ENCODE measurements at regions not wholly inside any gene's neighbourhood (a gene's known extent, or its start where the extent isn't known, plus 50 kb on each side); places are given as distances from the start of the nearest gene placed in this dataset.

GRCh38 chr12:13365748-13366366 lies 169.3 kb downstream of the EMP1 start (continued):
- TF ChIP-seq HCFC1 (IDR thresholded peaks at IDR 0.05; ENCODE audit: low read length), result no peak
- no peak for TF ChIP-seq HDAC6 (IDR thresholded peaks at IDR 0.05; ENCODE audit: unreplicated experiment)
- no peak for TF ChIP-seq KDM1A (IDR thresholded peaks at IDR 0.05; ENCODE audit: borderline replicate concordance)
- TF ChIP-seq IKZF2 (IDR thresholded peaks at IDR 0.05), result no peak
- TF ChIP-seq CBX3 (IDR thresholded peaks at IDR 0.05; ENCODE audit: borderline replicate concordance, low read depth), result no peak
- TF ChIP-seq KAT2A (conservative IDR thresholded peaks at IDR 0.05; ENCODE audit: control insufficient read depth, low read depth, low read length), result no peak

DNA sequence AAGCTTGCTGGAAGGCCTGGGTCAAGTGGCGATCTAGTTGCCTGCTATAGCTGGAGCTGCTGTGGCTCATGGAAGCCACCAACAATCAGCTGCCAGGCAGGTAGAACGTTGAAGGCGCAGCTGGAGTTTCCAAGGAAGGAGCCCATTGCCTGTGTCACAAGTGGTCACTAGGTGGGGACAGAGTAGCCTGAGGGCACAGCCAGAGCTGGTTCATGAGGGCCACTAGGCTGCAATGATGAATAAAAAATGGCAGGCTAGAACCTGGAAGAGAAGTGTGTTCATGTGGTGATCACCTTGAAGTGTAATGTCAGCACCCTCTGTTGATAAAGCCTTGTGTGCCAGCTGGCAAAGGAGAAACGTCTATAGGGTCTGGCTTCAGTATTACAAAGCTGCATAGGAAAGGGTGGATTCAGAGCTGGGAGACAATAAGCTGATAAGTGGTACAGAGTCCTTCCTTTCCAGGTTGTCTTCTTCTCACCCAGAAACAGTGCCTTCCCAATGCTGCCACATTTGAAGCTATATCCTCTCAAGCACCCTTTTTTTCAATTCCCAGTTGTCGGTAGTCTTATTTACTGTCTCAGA lies 165.8 kb downstream of the EMP1 start:
- peaks cover 0 to 3% of the 10 kb centered on the region in 2 experiments; a peak in 1 of 4 replicates for H3K27me3 ChIP-seq (replicated peaks in 1 of 2; ENCODE audit: control insufficient read depth in 2 of 2, insufficient read depth in 2 of 2, low read length in 1 of 2)
- ChIA-PET CTCF (interaction anchor here (0.6 to 3.0 kb wide), 58 partner anchors 9 to 812 kb away, joined by 3 to 69 read pairs (median 4); no protein-coding TSS in a partner anchor), SMC1A (ENCODE audit: uncharacterized antibody, unreplicated experiment) (interaction anchor here (0.6 to 2.0 kb wide), 30 partner anchors 9 to 805 kb away, joined by 3 to 29 read pairs (median 3); no protein-coding TSS in a partner anchor), RAD21 (ENCODE audit: unreplicated experiment) (interaction anchor here (0.6 to 2.0 kb wide), 30 partner anchors 9 to 822 kb away, joined by 3 to 38 read pairs (median 4); no protein-coding TSS in a partner anchor), POLR2A (no interaction called here)
- no peaks in the 10 kb centered on the region for H3K4me1 ChIP-seq (ENCODE audit: control insufficient read depth, insufficient read depth, low read length)
- H3K4me3 ChIP-seq, result no peak overlapping the region
- H3K36me3 ChIP-seq (ENCODE audit: control insufficient read depth in 2 of 2, insufficient read depth in 2 of 2, low read length in 1 of 2), result no peaks in the 10 kb centered on the region
- no peaks in the 10 kb centered on the region for H3K79me2 ChIP-seq (ENCODE audit: control insufficient read depth, insufficient read depth, low read length)
- H4K20me1 ChIP-seq (ENCODE audit: control insufficient read depth, insufficient read depth), result no peaks in the 10 kb centered on the region
- no peak overlapping the region for H3K9ac ChIP-seq (ENCODE audit: control insufficient read depth, insufficient read depth, low read length)
- no peak overlapping the region for H3K4me2 ChIP-seq (ENCODE audit: control insufficient read depth, insufficient read depth)
- intact Hi-C loops (cut with micrococcal nuclease; ENCODE audit: unreplicated experiment) (loop anchor here (1.0 to 2.0 kb wide), 5 partner anchors 174 to 804 kb away; no protein-coding TSS in a partner anchor), in situ Hi-C loops (cut with MboI) (loop anchor here (5.0 kb wide), 1 partner anchor 300 kb away; no protein-coding TSS in a partner anchor)
- 19% methylated on average over 5 of the region's 5 CpGs for WGBS (ENCODE audit: insufficient coverage, insufficient replicate concordance, low lambda C conversion rate, missing lambda C conversion rate)
- no peak for DNase-seq (ENCODE audit: low read depth, low spot score)
- H3K9me3 ChIP-seq (replicated peaks; ENCODE audit: control insufficient read depth, insufficient read depth, low read length), result no peaks in the 10 kb centered on the region
- no peak overlapping the region for H2AFZ ChIP-seq (ENCODE audit: control insufficient read depth, low read depth, low read length)
- no TSS peak for BruUV-seq (replicated peaks)
- no peak overlapping the region for H3K27ac ChIP-seq (ENCODE audit: control insufficient read depth, insufficient read depth)
- ATAC-seq, result peak; percentile 100
- FAIRE-seq, result peak; percentile 94
- TF ChIP-seq NR2C2 (IDR thresholded peaks at IDR 0.05; ENCODE audit: borderline replicate concordance, control insufficient read depth, insufficient read length, low read depth) (no peak), YY1 (IDR thresholded peaks at IDR 0.05; ENCODE audit: low read depth, low read length) (peak; percentile 86), RAD21 (IDR thresholded peaks at IDR 0.05; ENCODE audit: insufficient read depth, low read depth, low read length) (peak; percentile 80), NBN (IDR thresholded peaks at IDR 0.05) (no peak), SMC3 (IDR thresholded peaks at IDR 0.05; ENCODE audit: borderline replicate concordance, low read length) (peak; percentile 71), SPI1 (IDR thresholded peaks at IDR 0.05; ENCODE audit: borderline replicate concordance, insufficient read depth, low read depth, low read length) (no peak), LARP7 (IDR thresholded peaks at IDR 0.05) (peak; percentile 60; the same call in 1 of the 2 replicates), MXI1 (IDR thresholded peaks at IDR 0.05; ENCODE audit: low read depth, low read length) (no peak), RCOR1 (conservative IDR thresholded peaks at IDR 0.05; ENCODE audit: low read depth, low read length) (no peak), IKZF2 (IDR thresholded peaks at IDR 0.05) (0 out of 4 replicates have a peak, but pooled peaks of 1 of the 2 experiments have one; percentile 20), MTA2 (IDR thresholded peaks at IDR 0.05; ENCODE audit: low read depth) (no peak), TCF3 (IDR thresholded peaks at IDR 0.05; ENCODE audit: borderline replicate concordance, insufficient read depth, low read depth, low read length) (no peak)
- TF ChIP-seq, protein P1, sequence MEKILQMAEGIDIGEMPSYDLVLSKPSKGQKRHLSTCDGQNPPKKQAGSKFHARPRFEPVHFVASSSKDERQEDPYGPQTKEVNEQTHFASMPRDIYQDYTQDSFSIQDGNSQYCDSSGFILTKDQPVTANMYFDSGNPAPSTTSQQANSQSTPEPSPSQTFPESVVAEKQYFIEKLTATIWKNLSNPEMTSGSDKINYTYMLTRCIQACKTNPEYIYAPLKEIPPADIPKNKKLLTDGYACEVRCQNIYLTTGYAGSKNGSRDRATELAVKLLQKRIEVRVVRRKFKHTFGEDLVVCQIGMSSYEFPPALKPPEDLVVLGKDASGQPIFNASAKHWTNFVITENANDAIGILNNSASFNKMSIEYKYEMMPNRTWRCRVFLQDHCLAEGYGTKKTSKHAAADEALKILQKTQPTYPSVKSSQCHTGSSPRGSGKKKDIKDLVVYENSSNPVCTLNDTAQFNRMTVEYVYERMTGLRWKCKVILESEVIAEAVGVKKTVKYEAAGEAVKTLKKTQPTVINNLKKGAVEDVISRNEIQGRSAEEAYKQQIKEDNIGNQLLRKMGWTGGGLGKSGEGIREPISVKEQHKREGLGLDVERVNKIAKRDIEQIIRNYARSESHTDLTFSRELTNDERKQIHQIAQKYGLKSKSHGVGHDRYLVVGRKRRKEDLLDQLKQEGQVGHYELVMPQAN (conservative IDR thresholded peaks at IDR 0.05), result no peak
- TF ChIP-seq, protein P2, sequence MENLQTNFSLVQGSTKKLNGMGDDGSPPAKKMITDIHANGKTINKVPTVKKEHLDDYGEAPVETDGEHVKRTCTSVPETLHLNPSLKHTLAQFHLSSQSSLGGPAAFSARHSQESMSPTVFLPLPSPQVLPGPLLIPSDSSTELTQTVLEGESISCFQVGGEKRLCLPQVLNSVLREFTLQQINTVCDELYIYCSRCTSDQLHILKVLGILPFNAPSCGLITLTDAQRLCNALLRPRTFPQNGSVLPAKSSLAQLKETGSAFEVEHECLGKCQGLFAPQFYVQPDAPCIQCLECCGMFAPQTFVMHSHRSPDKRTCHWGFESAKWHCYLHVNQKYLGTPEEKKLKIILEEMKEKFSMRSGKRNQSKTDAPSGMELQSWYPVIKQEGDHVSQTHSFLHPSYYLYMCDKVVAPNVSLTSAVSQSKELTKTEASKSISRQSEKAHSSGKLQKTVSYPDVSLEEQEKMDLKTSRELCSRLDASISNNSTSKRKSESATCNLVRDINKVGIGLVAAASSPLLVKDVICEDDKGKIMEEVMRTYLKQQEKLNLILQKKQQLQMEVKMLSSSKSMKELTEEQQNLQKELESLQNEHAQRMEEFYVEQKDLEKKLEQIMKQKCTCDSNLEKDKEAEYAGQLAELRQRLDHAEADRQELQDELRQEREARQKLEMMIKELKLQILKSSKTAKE (IDR thresholded peaks at IDR 0.05; ENCODE audit: low read depth, poor library complexity, severe bottlenecking), result no peak

Data from GM12878 (cell line).